ENCODE measurements at regions not wholly inside any gene's neighbourhood (a gene's known extent, or its start where the extent isn't known, plus 50 kb on each side); places are given as distances from the start of the nearest gene placed in this dataset.
A peak's percentile ranks its signal among the peaks of the same experiment; 100 is the strongest.
"Not testable (repeated sequence)": the region's sequence is repeated elsewhere in the genome, so short reads cannot be mapped to it uniquely, and the experiment has no call there.

GRCh38 chr18:66271962-66272361 lies 331.9 kb downstream of the CDH19 start:
- no peak for DNase-seq

GRCh38 chr18:66264130-66264529 lies 339.8 kb downstream of the CDH19 start:
- DNase-seq: no peak

- DNase-seq: no peak
Observed at GRCh38 chr18:66254121-66254520, 349.8 kb downstream of the CDH19 start.

- no peak for DNase-seq
Observed at GRCh38 chr18:66252703-66253102, 351.2 kb downstream of the CDH19 start.

- no peak for DNase-seq
Observed at GRCh38 chr18:66235206-66235605, 368.7 kb downstream of the CDH19 start.

- DNase-seq: peak; percentile 32
Observed at GRCh38 chr18:66226782-66227181, 377.1 kb downstream of the CDH19 start.

GRCh38 chr18:66223317-66223716 lies 380.6 kb downstream of the CDH19 start:
- DNase-seq: not testable (repeated sequence)

- DNase-seq: no peak
Observed at GRCh38 chr18:66222174-66222573, 381.7 kb downstream of the CDH19 start.

- no peak for DNase-seq
Observed at GRCh38 chr18:66219817-66220216, 384.1 kb downstream of the CDH19 start.

GRCh38 chr18:66211749-66212148 lies 392.1 kb downstream of the CDH19 start:
- DNase-seq: no peak

- DNase-seq: no peak
Observed at GRCh38 chr18:66210875-66211274, 393.0 kb downstream of the CDH19 start.

GRCh38 chr18:66209656-66210055 lies 394.2 kb downstream of the CDH19 start:
- no peak for DNase-seq

GRCh38 chr18:66196805-66197204 lies 407.1 kb downstream of the CDH19 start:
- DNase-seq: no peak

- no peak for DNase-seq
Observed at GRCh38 chr18:66193938-66194337, 410.0 kb downstream of the CDH19 start.

GRCh38 chr18:66193394-66193793 lies 410.5 kb downstream of the CDH19 start:
- no peak for DNase-seq

GRCh38 chr18:66168685-66169235 lies 417.9 kb downstream of the CDH7 start:
- no peak for DNase-seq

- DNase-seq: no peak
Observed at GRCh38 chr18:66167829-66168684, 417.2 kb downstream of the CDH7 start.

GRCh38 chr18:66160007-66160406 lies 409.2 kb downstream of the CDH7 start:
- no peak for DNase-seq

GRCh38 chr18:66159451-66159850 lies 408.6 kb downstream of the CDH7 start:
- DNase-seq: no peak

- no peak for DNase-seq
Observed at GRCh38 chr18:66156946-66157687, 406.3 kb downstream of the CDH7 start.

GRCh38 chr18:66150650-66151049 lies 399.8 kb downstream of the CDH7 start:
- DNase-seq: no peak

GRCh38 chr18:66143029-66143428 lies 392.2 kb downstream of the CDH7 start:
- DNase-seq: no peak

- DNase-seq: no peak
Observed at GRCh38 chr18:66141716-66142115, 390.9 kb downstream of the CDH7 start.

GRCh38 chr18:66138642-66139041 lies 387.8 kb downstream of the CDH7 start:
- DNase-seq: no peak

All from NCI-H510A (cell line).